ENCODE measurements at regions not wholly inside any gene's neighbourhood (a gene's known extent, or its start where the extent isn't known, plus 50 kb on each side); places are given as distances from the start of the nearest gene placed in this dataset.

DNA sequence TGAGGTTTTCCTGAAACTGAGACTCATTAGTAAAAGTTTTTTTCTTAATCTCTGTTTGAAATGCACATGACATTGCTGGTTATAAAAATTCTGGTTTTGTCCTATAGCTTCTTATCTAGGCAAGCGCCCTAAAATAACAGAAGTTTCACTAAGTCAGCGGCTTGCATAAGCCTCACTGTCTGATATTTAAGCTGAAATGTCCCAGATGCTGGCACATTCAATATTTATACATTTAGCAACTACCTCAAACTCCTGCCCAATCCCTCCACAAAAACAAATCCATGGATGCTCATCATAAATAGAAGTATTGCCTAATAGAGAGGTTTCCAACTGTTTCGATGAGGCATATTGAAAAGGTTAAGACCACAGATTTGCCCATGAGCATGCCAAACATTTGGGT, 83.1 kb upstream of the EGR2 start:
- TF ChIP-seq EZH2 (IDR thresholded peaks at IDR 0.05; ENCODE audit: borderline replicate concordance, control insufficient read depth, low read depth, low read length), result no peak
- TF ChIP-seq MYC (IDR thresholded peaks at IDR 0.05; ENCODE audit: insufficient read depth, insufficient read length, insufficient replicate concordance, low read length, severe bottlenecking), result no peak
- TF ChIP-seq ZSCAN29 (IDR thresholded peaks at IDR 0.05), result no peak
- TF ChIP-seq TCF7 (IDR thresholded peaks at IDR 0.05; ENCODE audit: borderline replicate concordance), result no peak
